NCI-H187 treated with DMSO at 0.1 percent for 48 hours (cell line): ENCODE measurements at regions not wholly inside any gene's neighbourhood (a gene's known extent, or its start where the extent isn't known, plus 50 kb on each side); places are given as distances from the start of the nearest gene placed in this dataset.
"Not testable (repeated sequence)": the region's sequence is repeated elsewhere in the genome, so short reads cannot be mapped to it uniquely, and the experiment has no call there.

ENCODE experiments used
- DNase-seq: peaks from one replicate; lab custom pipeline; 2025; lab: John Stamatoyannopoulos, UW

- DNase-seq: no peak
Observed at GRCh38 chr11:116698080-116698479, 74.7 kb downstream of the BUD13 start.

- DNase-seq: no peak
Observed at GRCh38 chr11:116697639-116698038, 75.1 kb downstream of the BUD13 start.

GRCh38 chr11:116697011-116697410 lies 75.8 kb downstream of the BUD13 start:
- DNase-seq: no peak

- no peak for DNase-seq
Observed at GRCh38 chr11:116696381-116696941, 76.3 kb downstream of the BUD13 start.

- DNase-seq: no peak
Observed at GRCh38 chr11:116695657-116696254, 77.0 kb downstream of the BUD13 start.

- no peak for DNase-seq
Observed at GRCh38 chr11:116694815-116695590, 77.8 kb downstream of the BUD13 start.

GRCh38 chr11:116694349-116694725 lies 78.5 kb downstream of the BUD13 start:
- DNase-seq: no peak

GRCh38 chr11:116693593-116694348 lies 79.0 kb downstream of the BUD13 start:
- DNase-seq: no peak

- DNase-seq: no peak
Observed at GRCh38 chr11:116693102-116693570, 79.7 kb downstream of the BUD13 start.

- DNase-seq: no peak
Observed at GRCh38 chr11:116692318-116693101, 80.3 kb downstream of the BUD13 start.

GRCh38 chr11:116691771-116692177 lies 81.0 kb downstream of the BUD13 start:
- DNase-seq: no peak

- DNase-seq: no peak
Observed at GRCh38 chr11:116690611-116691010, 82.2 kb downstream of the BUD13 start.

GRCh38 chr11:116689413-116690127 lies 83.2 kb downstream of the BUD13 start:
- DNase-seq: no peak

GRCh38 chr11:116688202-116688540 lies 84.6 kb downstream of the BUD13 start:
- DNase-seq: no peak

- no peak for DNase-seq
Observed at GRCh38 chr11:116687458-116688201, 85.2 kb downstream of the BUD13 start.

GRCh38 chr11:116686866-116687265 lies 85.9 kb downstream of the BUD13 start:
- no peak for DNase-seq

- no peak for DNase-seq
Observed at GRCh38 chr11:116683982-116684381, 88.8 kb downstream of the BUD13 start.

GRCh38 chr11:116680349-116681125 lies 92.2 kb downstream of the BUD13 start:
- DNase-seq: no peak

- DNase-seq: no peak
Observed at GRCh38 chr11:116678887-116679286, 93.9 kb downstream of the BUD13 start.

- not testable (repeated sequence) for DNase-seq
Observed at GRCh38 chr11:116667318-116667717, 105.5 kb downstream of the BUD13 start.
